K562 (cell line): ENCODE measurements at regions not wholly inside any gene's neighbourhood (a gene's known extent, or its start where the extent isn't known, plus 50 kb on each side); places are given as distances from the start of the nearest gene placed in this dataset.

ENCODE experiments used
- ATAC-seq: fragments of 200-7000 bp; cut with Tn5 transposase; 3 replicates; pipeline ENCODE4 v1.9.1; 2020; ENCODE audit warnings: moderate library complexity
- BruUV-seq: library from RNA; stranded (reverse); fragments of 400-500 nt; replicated peaks from 2 replicates; lab custom pipeline; 2021; lab: Mats Ljungman, UMichigan
- CTCF ChIA-PET: fragments of 300-600 bp; formaldehyde crosslinking; extraction: SDS; loops from one replicate; lab custom pipeline; 2021; ENCODE audit warnings: low intra/inter-chr PET ratio; lab: Yijun Ruan, JAX
- POLR2A ChIA-PET: fragments of 300-600, 350-650 bp; sonication (Branson Sonifier 250); formaldehyde crosslinking; extraction: SDS; loops from one replicate; lab custom pipeline; 2021; ENCODE audit warnings: antibody characterized with exemption, inconsistent platforms; lab: Yijun Ruan, JAX
- DNase-seq, 4 experiments: peaks; one replicate each; pipeline versions ENCODE4 v3.0.0 to v3.0.0-alpha.2; 2011 to 2018; ENCODE audit warnings: low spot score in 3 of 4, mixed read lengths in 3 of 4; ENCODE audit errors: extremely low read depth in 1 of 4
- FAIRE-seq: peaks from 2 replicates; lab custom pipeline; 2011; peaks lifted over from hg19 to GRCh38; lab: Jason Lieb, UNC
- H2AFZ ChIP-seq: 2 replicates; pipeline ENCODE4 v1.6.0; 2011; ENCODE audit warnings: low read depth, low read length, control low read depth, inconsistent platforms
- H3K27ac ChIP-seq: fragments of 200-600 bp; 3 replicates; pipeline ENCODE4 v1.8.0; 2011; ENCODE audit warnings: low read depth, mild to moderate bottlenecking, control low read depth, inconsistent platforms, low read length, moderate library complexity, mixed read lengths; ENCODE audit errors: extremely low read depth
- H3K27me3 ChIP-seq, 2 experiments: fragments of 300-600 bp in 1 of 2; 2 replicates in 1 of 2; 3 replicates in 1 of 2; pipeline versions ENCODE4 v1.6.0 to v1.8.0; 2011; ENCODE audit warnings: inconsistent platforms in 2 of 2, low read length in 2 of 2, mild to moderate bottlenecking in 1 of 2, mixed read lengths in 1 of 2, moderate library complexity in 1 of 2; ENCODE audit not compliant: control insufficient read depth in 2 of 2, insufficient read depth in 2 of 2
- H3K36me3 ChIP-seq: fragments of 300-600 bp; 3 replicates; pipeline ENCODE4 v1.8.0; 2011; ENCODE audit warnings: mild to moderate bottlenecking, low read length, inconsistent platforms; ENCODE audit not compliant: control insufficient read depth, insufficient read depth
- H3K4me1 ChIP-seq, 2 experiments: fragments of 200-600 bp in 1 of 2; replicated peaks in 1 of 2; 2 replicates in 1 of 2; 3 replicates in 1 of 2; pipeline versions ENCODE4 v1.5.1 to v1.8.0; 2011; ENCODE audit warnings: inconsistent platforms in 2 of 2, low read length in 2 of 2, mild to moderate bottlenecking in 1 of 2, mixed read lengths in 1 of 2, moderate library complexity in 1 of 2; ENCODE audit not compliant: control insufficient read depth in 2 of 2, insufficient read depth in 2 of 2
- H3K4me2 ChIP-seq: 2 replicates; pipeline ENCODE4 v1.6.1; 2011; ENCODE audit warnings: low read length, control low read depth, inconsistent platforms, mixed read lengths; ENCODE audit not compliant: insufficient read depth
- H3K4me3 ChIP-seq: fragments of 200-600 bp; sonication (generic), shearing (Covaris generic); 2 replicates; pipeline ENCODE4 v1.5.1; 2016; ENCODE audit warnings: control low read depth, inconsistent platforms
- H3K79me2 ChIP-seq: fragments of 200-600 bp; 3 replicates; pipeline ENCODE4 v1.8.0; 2011; ENCODE audit warnings: low read length, inconsistent platforms; ENCODE audit not compliant: control insufficient read depth, insufficient read depth
- H3K9ac ChIP-seq, 2 experiments: 2 replicates each; pipeline versions ENCODE4 v1.6.0 to v1.6.1; 2011; ENCODE audit warnings: low read depth in 2 of 2, low read length in 2 of 2, control low read depth in 1 of 2, inconsistent platforms in 1 of 2, mild to moderate bottlenecking in 1 of 2, mixed read lengths in 1 of 2; ENCODE audit not compliant: insufficient read depth in 1 of 2
- H3K9me1 ChIP-seq: one replicate; pipeline ENCODE4 v1.6.0; 2011; ENCODE audit warnings: inconsistent platforms, mild to moderate bottlenecking, low read length, moderate library complexity; ENCODE audit not compliant: control insufficient read depth, insufficient read depth
- H3K9me3 ChIP-seq: replicated peaks from 2 replicates; pipeline ENCODE4 v1.5.1; 2011; ENCODE audit warnings: low read depth, low read length, inconsistent platforms; ENCODE audit not compliant: control insufficient read depth, insufficient read depth
- H4K20me1 ChIP-seq: replicated peaks from 2 replicates; pipeline ENCODE4 v1.6.1; 2011; ENCODE audit warnings: low read length, inconsistent platforms, mixed read lengths; ENCODE audit not compliant: control insufficient read depth, insufficient read depth
- MEIS2 ChIP-seq: fragments of 450-650 bp; IDR thresholded peaks from 2 replicates; pipeline ENCODE4 v1.6.1; 2014; ENCODE audit warnings: mild to moderate bottlenecking; ENCODE audit not compliant: partially characterized antibody
- NFRKB ChIP-seq: fragments of 450-650 bp; IDR thresholded peaks from 2 replicates; pipeline ENCODE4 v1.6.1; 2016; ENCODE audit warnings: low read depth
- PHTF2 ChIP-seq: fragments of 250-450 bp; sonication (Bioruptor Pico); IDR thresholded peaks from 2 replicates; pipeline ENCODE4 v1.5.0; 2021; ENCODE audit warnings: mild to moderate bottlenecking
- PKNOX1 ChIP-seq: fragments of 450-650 bp; IDR thresholded peaks from 2 replicates; pipeline ENCODE4 v1.6.1; 2016
- POLR2AphosphoS2 ChIP-seq: IDR thresholded peaks from 2 replicates; pipeline ENCODE4 v1.6.1; 2012; ENCODE audit warnings: low read length, improper control_type of control experiment
- WGBS: fragments of 100-300 bp; shearing (Covaris generic); methylation state at CpG from one replicate; pipeline ENCODE4 v1.1.6; 2016; ENCODE audit warnings: low coverage, mixed read lengths; ENCODE audit not compliant: insufficient coverage; ENCODE audit errors: missing lambda C conversion rate; 5-methylcytosine and 5-hydroxymethylcytosine counted together
- in situ Hi-C: fragments of 300-500 bp; cut with MboI; formaldehyde crosslinking; loops from 4 replicates; pipeline ENCODE4 v1.15.0; 2018; ENCODE audit warnings: inconsistent platforms, mixed read lengths
- intact Hi-C: fragments of 100-400 bp; cut with micrococcal nuclease; formaldehyde crosslinking; loops from 2 replicates; pipeline ENCODE4 v1.14.2; 2022
- TF ChIP-seq, protein P1 (sequence below): fragments of 250-450 bp; sonication (Bioruptor Pico); IDR thresholded peaks from 2 replicates; pipeline ENCODE4 v1.8.0; 2021; ENCODE audit warnings: borderline replicate concordance, mild to moderate bottlenecking, moderate library complexity; ENCODE audit not compliant: poor library complexity, severe bottlenecking

DNA sequence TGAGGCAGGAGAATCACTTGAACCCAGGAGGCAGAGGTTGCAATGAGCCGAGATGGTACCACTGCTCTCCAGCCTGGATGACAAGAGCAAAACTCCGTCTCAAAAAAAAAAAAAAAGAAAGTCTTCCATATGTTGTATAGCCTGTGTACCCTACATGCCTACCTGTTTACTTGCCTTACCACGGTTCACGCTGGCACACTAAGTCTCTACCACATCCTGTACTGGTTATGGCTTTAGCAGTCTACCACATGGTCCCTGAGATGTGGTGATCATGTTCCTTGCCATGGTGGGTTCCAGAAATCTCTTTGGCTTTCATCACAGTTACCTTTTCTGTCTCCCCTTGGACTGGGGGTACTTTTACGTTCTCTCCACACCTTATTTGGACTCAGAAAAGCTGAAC lies 63.8 kb upstream of the TBC1D5 start:
- TF ChIP-seq POLR2AphosphoS2 (no peak), NFRKB (no peak)
- TF ChIP-seq, protein P1, sequence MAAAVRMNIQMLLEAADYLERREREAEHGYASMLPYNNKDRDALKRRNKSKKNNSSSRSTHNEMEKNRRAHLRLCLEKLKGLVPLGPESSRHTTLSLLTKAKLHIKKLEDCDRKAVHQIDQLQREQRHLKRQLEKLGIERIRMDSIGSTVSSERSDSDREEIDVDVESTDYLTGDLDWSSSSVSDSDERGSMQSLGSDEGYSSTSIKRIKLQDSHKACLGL (CRISPR knock-in tag), result no peak
- no peak overlapping the region for H3K4me3 ChIP-seq
- no peak for DNase-seq
- no peaks in the 10 kb centered on the region for H4K20me1 ChIP-seq
- peaks cover 0 to 7% of the 10 kb centered on the region in 2 experiments; a peak in 2 of 5 replicates for H3K4me1 ChIP-seq
- H3K9me1 ChIP-seq, result no peaks in the 10 kb centered on the region
- H3K4me2 ChIP-seq, result no peak overlapping the region
- H3K9me3 ChIP-seq, result no peaks in the 10 kb centered on the region
- CTCF ChIA-PET, result no interaction called here
- BruUV-seq, result no TSS peak
- no peaks in the 10 kb centered on the region for H3K36me3 ChIP-seq
- no peaks in the 10 kb centered on the region; a peak in 1 of 5 replicates for H3K27me3 ChIP-seq
- no peak for ATAC-seq
- POLR2A ChIA-PET, result interaction anchor here (1.3 kb wide), 1 partner anchor 33 kb away, joined by 6 read pairs; no protein-coding TSS in a partner anchor
- no peak for FAIRE-seq
- H3K27ac ChIP-seq, result no peak overlapping the region
- WGBS, result 39% methylated on average over 4 of the region's 5 CpGs
- in situ Hi-C loops, result no loop called here
- 0 out of 2 replicates have a peak overlapping the region, but pooled peaks have one; percentile 4 for H2AFZ ChIP-seq
- H3K79me2 ChIP-seq, result no peaks in the 10 kb centered on the region
- H3K9ac ChIP-seq, result no peak overlapping the region
- intact Hi-C loops, result no loop called here

- DNase-seq (no peak), FAIRE-seq (no peak), ATAC-seq (no peak)
- in situ Hi-C loops, result no loop called here
- POLR2A ChIA-PET, result interaction anchor here (1.1 kb wide), 1 partner anchor 9 kb away, joined by 4 read pairs; no protein-coding TSS in a partner anchor
- 10% methylated on average over 1 of the region's 1 CpG for WGBS
- CTCF ChIA-PET, result no interaction called here
- no peaks in the 10 kb centered on the region for H4K20me1 ChIP-seq
- peaks cover 0 to 7% of the 10 kb centered on the region in 2 experiments; a peak in 2 of 5 replicates for H3K4me1 ChIP-seq
- H3K4me3 ChIP-seq, result no peak overlapping the region
- H3K27me3 ChIP-seq, result no peaks in the 10 kb centered on the region; a peak in 2 of 5 replicates
- no peak overlapping the region for H3K4me2 ChIP-seq
- H3K79me2 ChIP-seq, result no peaks in the 10 kb centered on the region
- no peak for TF ChIP-seq PHTF2
- peak; percentile 49 for TF ChIP-seq MEIS2
- peak; percentile 66 for TF ChIP-seq PKNOX1
- no TSS peak for BruUV-seq
- no peaks in the 10 kb centered on the region for H3K36me3 ChIP-seq
- H3K9me1 ChIP-seq, result no peaks in the 10 kb centered on the region
- no peak overlapping the region for H3K9ac ChIP-seq
- no peak overlapping the region for H3K27ac ChIP-seq
- intact Hi-C loops, result no loop called here
- no peak overlapping the region; the same call in 1 of the 2 replicates for H2AFZ ChIP-seq
- no peaks in the 10 kb centered on the region for H3K9me3 ChIP-seq
Measured at GRCh38 chr3:17805461-17805940, 63.1 kb upstream of the TBC1D5 start.
